Activated CD4-positive, alpha-beta T cell treated with anti-CD3 and anti-CD28 coated beads, Interleukin-2, amount 50 U/mL, for 24 hours (primary cell): ENCODE measurements at regions not wholly inside any gene's neighbourhood (a gene's known extent, or its start where the extent isn't known, plus 50 kb on each side); places are given as distances from the start of the nearest gene placed in this dataset.

ENCODE experiments used
- DNase-seq, 2 donors: peaks; one replicate each; pipeline ENCODE4 v3.0.0-alpha.2; 2020; ENCODE audit warnings: low read depth in 1 of 2, low spot score in 1 of 2

DNA sequence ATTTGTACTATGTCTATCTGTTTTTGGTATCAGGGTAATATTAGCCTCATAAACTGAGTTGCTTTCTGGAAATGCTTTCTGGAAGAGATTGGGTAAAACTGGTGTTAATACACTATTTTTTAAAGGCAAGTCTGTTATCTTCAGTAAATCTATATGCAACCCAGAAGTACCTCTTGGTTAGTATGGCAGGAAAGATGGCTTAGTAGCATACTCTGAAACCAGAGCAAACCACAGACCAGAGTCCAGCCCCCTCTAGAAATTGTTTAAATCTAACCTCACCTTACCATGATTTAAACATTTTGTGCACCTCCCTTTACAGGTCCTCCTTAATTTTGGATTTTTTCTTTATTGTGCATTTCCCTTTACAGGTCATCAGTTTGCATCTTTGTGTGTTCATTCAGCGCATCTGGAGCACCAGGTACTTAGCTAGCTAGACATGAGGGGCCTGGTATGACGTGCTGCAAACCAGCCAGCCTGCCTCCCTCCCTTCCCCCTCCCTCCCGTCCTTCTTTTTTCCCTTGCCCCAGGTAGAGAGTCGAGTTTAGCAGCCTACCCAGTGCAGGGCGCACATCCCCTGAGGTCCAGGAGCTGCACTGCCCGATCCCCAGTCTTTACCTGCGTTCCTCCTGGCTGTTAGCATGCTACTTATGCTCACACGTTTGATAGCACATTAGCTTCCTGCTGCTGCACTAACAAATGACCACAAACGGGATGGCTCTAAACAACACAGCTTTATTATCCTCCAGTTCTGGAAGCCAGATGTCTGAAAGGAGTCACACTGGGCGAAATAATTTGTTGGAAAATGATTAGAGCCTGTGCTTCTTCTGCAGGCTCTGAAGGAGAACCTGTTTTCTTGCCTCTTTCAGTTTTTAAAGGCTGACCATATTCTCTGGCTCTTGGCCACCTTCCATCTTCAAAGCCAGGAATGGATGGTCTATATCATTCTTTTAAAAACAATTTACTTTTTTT lies 299.9 kb upstream of the HABP2 start:
- no peak for DNase-seq

- DNase-seq: no peak
Observed at GRCh38 chr10:113259576-113260226, 293.2 kb upstream of the HABP2 start.

DNA sequence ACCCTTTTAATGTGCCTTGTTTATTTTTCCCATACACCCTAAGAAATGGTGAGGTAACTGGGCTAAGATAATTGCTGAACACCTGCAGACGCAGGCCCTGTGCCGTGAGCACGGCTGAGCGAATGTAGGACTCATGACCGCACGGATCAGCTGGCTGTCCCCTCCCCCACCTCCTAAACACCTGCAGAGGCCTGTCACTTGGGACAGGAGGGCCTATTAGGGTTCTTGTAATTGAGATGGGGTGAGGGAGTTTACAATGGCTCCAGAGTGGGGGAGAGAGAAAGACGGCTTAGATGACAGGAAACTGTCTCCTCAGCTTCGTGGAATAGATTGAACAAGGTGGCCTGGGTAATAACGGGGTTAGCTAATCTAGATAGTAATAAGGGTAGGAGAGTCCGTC lies 291.7 kb upstream of the HABP2 start:
- no peak for DNase-seq

DNA sequence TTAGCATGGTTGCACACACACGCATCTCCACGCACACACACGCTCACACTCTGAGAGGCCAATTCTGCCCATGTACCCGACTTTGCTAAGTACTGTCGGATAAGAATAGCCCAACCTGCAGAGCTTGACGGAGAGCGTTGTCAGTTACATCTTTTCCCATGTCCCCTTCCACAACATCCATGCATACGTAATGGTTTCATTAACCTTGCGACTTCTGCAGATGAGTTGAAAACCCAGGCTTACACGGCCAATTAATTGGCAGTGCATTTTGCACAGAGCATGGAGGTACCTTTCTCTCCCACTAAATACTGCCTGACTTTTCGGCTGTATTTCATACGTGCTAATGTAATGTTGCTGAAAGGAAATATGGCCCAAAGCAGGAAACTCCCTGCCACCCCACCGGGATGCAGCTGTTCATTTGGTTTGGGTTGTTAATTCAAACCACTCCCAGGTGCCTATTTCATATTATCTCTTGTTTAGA lies 291.2 kb upstream of the HABP2 start:
- no peak for DNase-seq

GRCh38 chr10:113263056-113263455 lies 289.8 kb upstream of the HABP2 start:
- no peak for DNase-seq

DNA sequence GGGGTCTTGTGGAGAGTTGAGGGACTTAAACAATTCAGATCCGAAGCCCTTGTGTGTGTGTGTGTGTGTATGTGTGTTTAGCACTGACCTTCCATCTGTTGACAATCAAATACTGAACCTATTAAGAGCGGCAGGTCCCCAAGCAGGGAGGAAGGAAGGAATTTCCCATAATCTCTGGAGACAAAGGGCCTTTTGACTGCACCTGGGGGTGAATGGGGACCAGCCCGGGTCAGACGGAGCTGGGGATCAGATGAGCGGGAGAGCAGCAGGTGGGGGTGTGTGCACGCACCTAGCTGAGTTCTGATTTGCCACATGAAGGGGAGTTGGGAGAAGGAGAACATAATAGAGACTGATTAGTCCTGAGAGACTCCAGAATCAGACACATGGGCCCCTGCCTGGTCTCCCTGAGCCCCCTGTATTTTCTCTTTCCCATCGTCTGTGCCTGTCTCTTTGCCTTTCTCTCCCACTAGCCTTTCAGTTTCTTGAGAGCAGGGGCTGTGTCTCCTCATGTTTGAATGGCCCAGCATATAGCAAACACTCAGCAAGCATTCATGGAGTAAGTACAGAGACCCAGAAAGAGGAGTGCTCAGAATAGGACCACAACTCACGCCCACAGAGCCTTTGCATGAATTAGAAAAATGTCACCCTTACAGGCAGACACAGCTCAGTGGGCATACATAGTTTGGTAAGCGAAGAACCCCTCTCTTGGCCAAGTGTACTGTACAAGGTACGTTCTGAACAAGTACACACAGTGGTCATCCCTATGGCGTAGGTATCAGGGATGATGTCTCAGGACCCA lies 288.3 kb upstream of the HABP2 start:
- DNase-seq: no peak

- no peak for DNase-seq
Observed at GRCh38 chr10:113266147-113266546, 286.7 kb upstream of the HABP2 start.

- no peak for DNase-seq
Observed at GRCh38 chr10:113267619-113268562, 285.0 kb upstream of the HABP2 start.

- DNase-seq: no peak
Observed at GRCh38 chr10:113269333-113269732, 283.5 kb upstream of the HABP2 start.

- DNase-seq: no peak
Observed at GRCh38 chr10:113272511-113272910, 280.3 kb upstream of the HABP2 start.

DNA sequence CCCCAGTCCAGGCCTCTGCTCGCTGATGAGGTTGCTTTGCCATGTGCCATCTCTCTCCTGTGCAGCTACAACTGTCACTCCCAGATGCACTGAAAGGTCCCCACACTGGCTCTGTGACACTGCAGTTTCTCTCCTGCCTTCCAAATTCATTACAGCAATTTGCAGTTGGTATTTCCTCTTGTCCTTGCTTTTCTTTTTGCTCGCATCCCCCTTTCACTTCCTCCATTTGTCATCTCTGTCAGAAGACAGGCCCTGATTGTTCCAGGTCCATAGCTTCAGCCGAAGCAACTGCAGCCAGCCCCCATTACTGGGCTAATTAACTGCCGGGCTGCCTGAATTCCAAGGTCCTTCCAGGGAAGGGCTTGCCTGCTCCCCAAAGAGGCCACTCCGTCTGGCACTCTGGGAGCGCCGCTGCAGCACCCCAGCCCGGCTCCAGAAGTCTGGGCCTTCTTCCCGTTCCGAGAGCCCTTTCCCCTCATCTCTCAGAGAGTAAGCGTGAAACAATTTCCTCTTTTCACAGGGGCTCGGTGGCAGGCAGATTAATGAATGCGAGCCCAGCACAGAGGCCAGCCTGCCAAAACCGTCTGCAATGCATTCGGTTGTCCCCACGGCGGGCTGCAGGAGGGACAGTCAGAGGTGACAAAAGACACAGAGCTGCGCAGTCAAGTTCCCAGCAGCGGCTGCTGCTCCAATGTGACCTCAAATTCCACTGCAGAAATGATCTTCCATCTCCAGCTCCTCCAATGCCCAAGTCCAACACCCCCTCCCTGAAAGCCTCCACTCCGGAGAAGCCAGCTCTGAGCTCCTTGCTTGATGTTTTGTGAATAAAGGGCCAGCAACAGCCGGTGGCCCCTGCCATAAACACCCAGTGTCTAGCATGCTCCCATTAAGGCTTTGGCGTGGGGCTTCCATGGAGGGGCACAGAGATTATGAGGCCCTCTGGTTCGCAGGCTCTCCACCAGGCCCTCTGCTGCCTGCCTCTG lies 279.4 kb upstream of the HABP2 start:
- no peak for DNase-seq

- no peak for DNase-seq
Observed at GRCh38 chr10:113274176-113274829, 278.6 kb upstream of the HABP2 start.

- DNase-seq: no peak
Observed at GRCh38 chr10:113278221-113278620, 274.6 kb upstream of the HABP2 start.

GRCh38 chr10:113278664-113279063 lies 274.2 kb upstream of the HABP2 start:
- no peak for DNase-seq

DNA sequence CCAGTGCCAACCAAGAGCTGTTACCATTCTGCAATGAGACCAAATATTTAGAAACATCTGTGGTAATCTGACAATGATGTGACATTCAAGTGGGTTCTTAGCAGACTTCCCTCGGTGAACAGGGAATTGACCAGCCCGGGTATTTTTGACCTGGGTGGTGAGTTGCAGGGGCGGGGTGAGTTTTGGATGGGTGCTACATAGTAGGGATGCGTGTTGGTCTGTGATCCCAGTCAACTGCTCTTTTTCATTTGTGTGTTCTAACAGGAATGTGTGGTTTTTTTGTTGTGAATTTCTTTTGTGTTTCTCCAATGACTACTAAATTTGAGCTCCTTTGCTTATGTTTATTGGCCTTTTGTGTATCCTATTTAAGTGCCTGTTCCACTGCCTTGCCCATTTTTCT lies 273.6 kb upstream of the HABP2 start:
- no peak for DNase-seq

DNA sequence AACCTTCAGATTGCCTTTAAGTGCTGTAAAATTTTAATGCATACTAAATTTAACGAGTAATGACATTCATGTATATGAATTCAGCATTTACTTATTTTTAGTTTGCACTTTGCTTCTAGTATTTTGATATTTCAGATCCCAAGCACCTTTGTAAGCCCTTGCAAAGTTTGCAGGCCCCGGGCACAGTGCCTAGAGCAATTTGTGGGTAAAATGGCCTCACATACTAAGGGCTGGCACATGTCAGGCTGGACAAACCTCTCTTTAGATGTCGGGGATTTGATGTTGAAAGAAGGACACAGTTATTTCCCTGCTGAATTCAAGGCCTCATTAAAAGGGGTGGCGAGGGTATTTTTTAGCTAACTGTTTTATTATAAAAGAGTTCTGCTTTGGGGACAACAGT lies 270.3 kb upstream of the HABP2 start:
- no peak for DNase-seq

- DNase-seq: no peak
Observed at GRCh38 chr10:113283189-113283588, 269.7 kb upstream of the HABP2 start.

DNA sequence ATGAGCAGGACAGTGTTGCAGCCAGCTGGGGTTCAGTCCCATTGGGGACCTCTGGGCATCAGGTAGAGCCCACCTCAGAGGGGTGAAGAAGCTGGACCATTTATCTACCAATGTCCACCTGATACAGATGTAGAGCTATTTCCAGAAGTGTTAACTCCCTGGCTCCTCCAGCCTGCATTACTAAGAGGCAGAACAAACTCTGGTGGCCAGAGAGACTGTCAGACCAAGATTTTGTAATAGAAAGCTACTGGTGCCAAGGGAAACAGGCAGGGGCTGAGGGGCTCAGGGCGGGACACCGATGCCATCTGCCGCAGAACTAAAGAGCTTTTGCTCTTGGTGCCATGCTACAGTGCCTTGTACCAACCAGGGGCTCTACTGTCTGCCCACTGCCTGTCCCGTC lies 268.2 kb upstream of the HABP2 start:
- DNase-seq: no peak

- DNase-seq: no peak
Observed at GRCh38 chr10:113285305-113285704, 267.5 kb upstream of the HABP2 start.
